GM18517 (cell line): ENCODE measurements at regions not wholly inside any gene's neighbourhood (a gene's known extent, or its start where the extent isn't known, plus 50 kb on each side); places are given as distances from the start of the nearest gene placed in this dataset.

Experiments used
- ATAC-seq: cut with Tn5 transposase; IDR thresholded peaks from one replicate; pipeline ENCODE4 v1.9.1; 2021; ENCODE audit warnings: mild to moderate bottlenecking, moderate library complexity; ENCODE audit not compliant: unreplicated experiment

GRCh38 chr16:73887911-73888310, 408.7 kb upstream of the PSMD7 start:
- ATAC-seq: no peak

GRCh38 chr16:73886426-73886825, 410.2 kb upstream of the PSMD7 start:
- no peak for ATAC-seq

GRCh38 chr16:73885319-73885718, 411.3 kb upstream of the PSMD7 start:
- ATAC-seq: no peak

GRCh38 chr16:73883841-73884240, 412.8 kb upstream of the PSMD7 start:
- no peak for ATAC-seq

- ATAC-seq: no peak
Measured at GRCh38 chr16:73883126-73883525, 413.5 kb upstream of the PSMD7 start.

DNA sequence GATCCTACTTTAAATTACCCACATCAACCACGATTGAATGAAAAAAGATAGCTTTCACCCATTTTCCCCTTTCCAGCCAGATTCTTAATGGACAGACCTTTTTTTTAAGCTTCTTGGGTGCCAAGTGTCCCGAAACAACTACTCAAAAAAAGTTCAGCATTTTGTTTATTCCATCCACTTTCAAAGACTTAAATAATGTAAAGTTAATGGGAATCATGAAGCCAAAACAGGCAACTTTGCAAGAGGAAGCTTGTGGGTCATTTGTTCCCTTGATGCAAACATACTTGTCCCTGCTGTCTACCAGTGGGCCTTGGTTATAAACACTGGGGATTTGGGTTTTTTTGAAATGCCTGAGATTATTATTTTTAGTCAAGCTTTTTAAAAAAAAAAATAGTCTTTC, 414.0 kb upstream of the PSMD7 start:
- no peak for ATAC-seq

- ATAC-seq: no peak
Measured at GRCh38 chr16:73882033-73882432, 414.6 kb upstream of the PSMD7 start.

GRCh38 chr16:73879621-73880020, 417.0 kb upstream of the PSMD7 start:
- ATAC-seq: no peak

DNA sequence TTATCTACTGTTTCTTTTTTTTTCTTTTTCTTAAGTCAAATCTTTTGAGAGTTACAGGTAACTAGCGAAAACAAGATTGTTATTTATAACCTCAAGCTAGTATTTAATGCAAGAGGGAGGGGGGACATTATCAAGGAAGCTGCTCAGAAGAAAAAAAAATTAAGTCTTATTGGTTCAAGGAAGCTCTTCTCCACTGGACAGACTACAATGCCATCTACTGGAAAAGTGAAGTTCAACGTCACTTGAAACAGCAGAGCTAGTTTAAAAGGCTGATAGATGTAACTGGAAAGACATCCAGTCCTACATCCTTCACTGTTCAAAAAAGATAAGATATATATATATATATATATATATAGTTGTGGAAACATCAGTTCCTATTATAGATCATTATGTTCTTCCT, 418.0 kb upstream of the PSMD7 start:
- ATAC-seq: no peak

GRCh38 chr16:73877150-73877549, 419.5 kb upstream of the PSMD7 start:
- no peak for ATAC-seq

GRCh38 chr16:73875996-73876690, 420.5 kb upstream of the PSMD7 start:
- no peak for ATAC-seq

DNA sequence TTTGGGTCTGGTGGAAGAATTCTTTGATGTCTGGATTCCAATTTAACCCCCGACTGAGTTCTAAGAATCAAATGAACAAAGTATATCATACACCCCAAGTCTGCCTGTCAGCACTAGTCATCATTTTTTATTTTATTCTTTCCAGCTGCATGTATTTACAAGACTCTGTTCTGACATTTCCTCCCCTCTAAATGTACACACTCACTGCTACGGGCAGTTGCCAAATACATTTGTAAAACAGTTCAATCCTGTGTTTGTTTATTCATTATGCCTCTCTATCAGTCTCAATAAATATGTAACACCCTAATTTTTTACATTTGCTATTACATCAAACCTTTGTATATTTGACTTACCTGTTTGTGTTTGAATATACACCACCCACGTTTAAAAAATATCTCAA, 422.3 kb upstream of the PSMD7 start:
- ATAC-seq: no peak

- no peak for ATAC-seq
Measured at GRCh38 chr16:73873643-73874042, 423.0 kb upstream of the PSMD7 start.

GRCh38 chr16:73872856-73873255, 423.8 kb upstream of the PSMD7 start:
- ATAC-seq: no peak

DNA sequence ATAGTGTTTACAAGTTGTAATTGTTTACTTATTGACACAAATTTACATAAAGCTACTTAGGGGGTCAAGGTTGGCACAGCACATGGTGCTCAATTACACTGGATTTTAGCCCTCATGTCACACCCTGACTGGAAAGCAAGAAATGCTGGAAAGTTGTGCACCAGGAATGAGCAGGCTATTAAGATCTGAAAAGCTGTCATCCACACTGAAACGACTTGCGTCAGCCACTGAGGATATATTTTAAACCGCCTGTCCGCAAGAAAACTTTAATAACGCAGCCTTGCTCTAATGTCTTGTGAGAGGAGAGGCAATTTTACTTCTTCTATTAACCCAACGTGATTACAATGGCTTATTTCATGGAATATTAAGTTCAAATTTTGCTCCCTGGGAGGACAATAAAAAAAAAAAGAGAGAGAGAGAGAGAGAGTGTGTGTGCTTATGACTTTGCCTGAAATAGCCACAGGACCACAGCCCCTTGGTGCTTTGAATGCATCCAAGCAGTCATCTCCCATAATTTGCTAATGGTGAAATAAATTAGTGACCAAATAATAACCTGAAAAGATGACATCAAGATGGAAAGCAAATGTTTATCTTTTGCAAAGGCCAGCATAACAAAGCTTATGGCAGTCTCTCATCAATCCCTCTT, 425.4 kb upstream of the PSMD7 start:
- ATAC-seq: no peak

- no peak for ATAC-seq
Measured at GRCh38 chr16:73869126-73869525, 427.5 kb upstream of the PSMD7 start.

- no peak for ATAC-seq
Measured at GRCh38 chr16:73864868-73865267, 431.7 kb upstream of the PSMD7 start.

DNA sequence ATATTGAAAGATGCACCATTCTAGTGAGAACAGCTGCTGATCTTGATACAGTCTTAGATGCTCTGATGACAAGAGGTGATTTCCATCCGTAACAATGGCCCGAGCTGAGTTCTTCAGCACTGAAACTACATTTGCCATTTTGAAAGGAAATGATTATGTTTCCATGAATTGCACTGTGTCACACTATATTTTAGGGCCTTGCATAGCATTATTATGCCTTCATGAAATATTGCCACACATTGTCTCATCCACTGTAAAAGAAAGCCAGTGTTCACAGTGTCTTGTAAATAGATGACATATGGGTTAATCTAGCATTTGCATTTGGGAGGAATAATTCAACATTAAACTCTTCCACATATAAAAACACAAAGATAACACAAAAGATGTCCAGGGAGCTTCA, 438.3 kb upstream of the PSMD7 start:
- no peak for ATAC-seq

- ATAC-seq: no peak
Measured at GRCh38 chr16:73853968-73854367, 442.6 kb upstream of the PSMD7 start.

GRCh38 chr16:73852561-73852960, 444.1 kb upstream of the PSMD7 start:
- ATAC-seq: no peak

DNA sequence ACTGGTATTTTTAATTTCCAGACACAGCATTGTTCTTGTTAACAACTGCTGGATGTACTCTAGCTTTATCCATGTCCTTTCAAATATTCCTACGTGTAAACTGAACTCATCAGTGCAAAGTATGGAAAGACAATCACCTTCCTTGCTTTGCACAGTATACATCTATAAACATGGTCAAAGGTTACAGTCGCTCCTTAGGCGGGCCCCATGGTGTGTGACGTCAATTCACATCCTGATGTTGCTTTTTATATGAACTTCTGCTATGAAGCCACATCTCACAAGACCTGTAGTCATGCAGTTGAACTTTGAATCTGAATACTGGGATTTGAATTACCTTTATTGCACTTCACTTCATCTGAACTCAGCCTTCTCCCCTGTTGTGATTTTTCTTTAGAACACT, 447.6 kb upstream of the PSMD7 start:
- no peak for ATAC-seq

DNA sequence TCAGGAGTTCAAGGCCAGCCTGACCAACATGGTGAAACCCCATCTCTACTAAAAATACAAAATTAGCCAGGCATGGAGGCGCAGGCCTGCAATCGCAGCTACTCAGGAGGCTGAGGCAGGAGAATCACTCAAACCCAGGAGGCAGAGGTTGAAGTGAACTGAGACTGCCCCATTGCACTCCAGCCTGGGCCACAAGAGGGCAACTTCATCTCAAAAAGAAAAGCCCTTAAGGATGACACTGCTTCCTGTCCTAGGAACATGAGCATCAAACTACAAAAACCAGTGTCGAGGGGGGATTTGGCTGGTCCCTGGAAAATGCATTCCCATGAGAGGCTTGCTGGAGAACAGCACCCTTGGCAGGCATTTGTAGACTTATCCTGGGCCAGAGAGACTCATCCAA, 449.5 kb upstream of the PSMD7 start:
- ATAC-seq: no peak

DNA sequence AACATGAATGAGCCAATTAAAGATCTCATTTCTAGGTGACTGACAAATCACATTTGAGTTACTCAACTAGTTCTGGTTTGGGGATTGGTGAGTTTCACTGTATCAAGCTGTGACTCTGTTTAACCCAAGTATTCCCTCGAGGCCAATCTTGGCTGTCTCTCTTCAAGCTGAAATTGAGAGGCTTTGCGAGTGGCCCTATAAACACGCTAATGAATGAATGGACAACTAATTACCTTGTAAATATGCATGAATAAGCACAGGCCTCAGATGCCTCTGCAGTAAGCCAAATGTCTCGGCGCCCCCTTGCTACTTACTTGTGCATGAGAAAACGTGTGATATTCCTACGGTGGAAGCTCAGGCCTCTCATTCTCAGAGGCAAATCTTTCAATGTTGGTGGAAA, 450.3 kb upstream of the PSMD7 start:
- ATAC-seq: no peak
